Activated T-cell treated with anti-CD3 and anti-CD28 coated beads, Interleukin-2, amount 50 U/mL, for 72 hours (primary cell): ENCODE measurements at regions not wholly inside any gene's neighbourhood (a gene's known extent, or its start where the extent isn't known, plus 50 kb on each side); places are given as distances from the start of the nearest gene placed in this dataset.
A peak's percentile ranks its signal among the peaks of the same experiment; 100 is the strongest.

Experiments used
- ATAC-seq, 2 donors: fragments of 150-1000 bp; cut with Tn5 transposase; replicated peaks in 1 of 2; 2 replicates each; pipeline ENCODE4 v1.10.0; 2021; ENCODE audit warnings: moderate library complexity in 2 of 2, mild to moderate bottlenecking in 1 of 2
- DNase-seq, 2 donors: peaks; one replicate each; pipeline ENCODE4 v3.0.0; 2021 to 2022; ENCODE audit warnings: mixed read lengths in 1 of 2
- H3K27ac Mint-ChIP-seq: one replicate; pipeline ENCODE4 v1.8.0; 2022; ENCODE audit warnings: mild to moderate bottlenecking, moderate library complexity, mixed read lengths
- H3K27me3 Mint-ChIP-seq: one replicate; pipeline ENCODE4 v1.8.0; 2022; ENCODE audit warnings: low read depth, mixed read lengths
- H3K36me3 Mint-ChIP-seq, 2 donors: one replicate each; pipeline ENCODE4 v1.8.0; 2022; ENCODE audit warnings: mixed read lengths in 2 of 2, mild to moderate bottlenecking in 1 of 2; ENCODE audit not compliant: insufficient read depth in 2 of 2
- H3K4me1 Mint-ChIP-seq: one replicate; pipeline ENCODE4 v1.8.0; 2022; ENCODE audit warnings: low read depth, mixed read lengths
- H3K4me3 Mint-ChIP-seq, 2 donors: one replicate each; pipeline ENCODE4 v1.8.0; 2022; ENCODE audit warnings: mild to moderate bottlenecking in 2 of 2, mixed read lengths in 2 of 2, moderate library complexity in 2 of 2
- H3K9me3 Mint-ChIP-seq, 2 donors: one replicate each; pipeline ENCODE4 v1.8.0; 2022; ENCODE audit warnings: mixed read lengths in 2 of 2

GRCh38 chrX:122783918-122784317 lies 400.2 kb upstream of the GRIA3 start:
- H3K4me1 Mint-ChIP-seq = no peaks in the 10 kb centered on the region

GRCh38 chrX:122787231-122787630 lies 396.8 kb upstream of the GRIA3 start:
- ATAC-seq (no peak), DNase-seq (no peak)
- Mint-ChIP-seq H3K4me3 (no peak overlapping the region), H3K36me3 (no peaks in the 10 kb centered on the region), H3K9me3 (peaks cover 4 to 6% of the 10 kb centered on the region in 2 donors), H3K4me1 (no peaks in the 10 kb centered on the region), H3K27ac (no peak overlapping the region), H3K27me3 (no peaks in the 10 kb centered on the region)

More at GRCh38 chrX:122783918-122784317, 400.2 kb upstream of the GRIA3 start:
- DNase-seq = no peak
- H3K36me3 Mint-ChIP-seq = no peaks in the 10 kb centered on the region
- peaks cover 4 to 6% of the 10 kb centered on the region in 2 donors for H3K9me3 Mint-ChIP-seq
- no peak overlapping the region for H3K27ac Mint-ChIP-seq
- no peaks in the 10 kb centered on the region for H3K27me3 Mint-ChIP-seq
- no peak for ATAC-seq
- no peak overlapping the region for H3K4me3 Mint-ChIP-seq

GRCh38 chrX:122788216-122788615 lies 395.9 kb upstream of the GRIA3 start:
- Mint-ChIP-seq H3K4me3 (no peak overlapping the region), H3K9me3 (peaks cover 4 to 6% of the 10 kb centered on the region in 2 donors), H3K27ac (no peak overlapping the region), H3K4me1 (no peaks in the 10 kb centered on the region), H3K27me3 (no peaks in the 10 kb centered on the region), H3K36me3 (no peaks in the 10 kb centered on the region)
- no peak for DNase-seq
- ATAC-seq = no peak

- H3K36me3 Mint-ChIP-seq = no peaks in the 10 kb centered on the region
- no peaks in the 10 kb centered on the region for H3K27me3 Mint-ChIP-seq
- peaks cover 4 to 7% of the 10 kb centered on the region in 2 donors for H3K9me3 Mint-ChIP-seq
- no peak overlapping the region for H3K4me3 Mint-ChIP-seq
- H3K4me1 Mint-ChIP-seq = no peaks in the 10 kb centered on the region
- DNase-seq (no peak), ATAC-seq (no peak)
- no peak overlapping the region for H3K27ac Mint-ChIP-seq
Measured at GRCh38 chrX:122790376-122791095, 393.5 kb upstream of the GRIA3 start.

- H3K27ac Mint-ChIP-seq = no peak overlapping the region
- no peaks in the 10 kb centered on the region for H3K36me3 Mint-ChIP-seq
- no peak overlapping the region for H3K4me3 Mint-ChIP-seq
- no peak for DNase-seq
- no peak for ATAC-seq
- no peaks in the 10 kb centered on the region for H3K9me3 Mint-ChIP-seq
- no peaks in the 10 kb centered on the region for H3K27me3 Mint-ChIP-seq
- H3K4me1 Mint-ChIP-seq = no peaks in the 10 kb centered on the region
Measured at GRCh38 chrX:122813876-122814275, 370.2 kb upstream of the GRIA3 start.

GRCh38 chrX:122816288-122816687 lies 367.8 kb upstream of the GRIA3 start:
- no peaks in the 10 kb centered on the region for H3K27me3 Mint-ChIP-seq
- DNase-seq (no peak), ATAC-seq (peak in 1 of 2 donors; percentile 49)
- H3K27ac Mint-ChIP-seq = no peak overlapping the region
- no peaks in the 10 kb centered on the region for H3K4me1 Mint-ChIP-seq
- H3K36me3 Mint-ChIP-seq = no peaks in the 10 kb centered on the region
- H3K4me3 Mint-ChIP-seq = no peak overlapping the region
- peaks cover 3 to 6% of the 10 kb centered on the region in 2 donors for H3K9me3 Mint-ChIP-seq

- Mint-ChIP-seq H3K9me3 (peaks cover 5 to 9% of the 10 kb centered on the region in 2 donors), H3K27me3 (no peaks in the 10 kb centered on the region), H3K4me1 (no peaks in the 10 kb centered on the region), H3K4me3 (no peak overlapping the region), H3K36me3 (no peaks in the 10 kb centered on the region), H3K27ac (no peak overlapping the region)
- ATAC-seq (no peak), DNase-seq (no peak)
Measured at GRCh38 chrX:122817321-122817955, 366.6 kb upstream of the GRIA3 start.

GRCh38 chrX:122818068-122818467 lies 366.0 kb upstream of the GRIA3 start:
- Mint-ChIP-seq H3K36me3 (no peaks in the 10 kb centered on the region), H3K27ac (no peak overlapping the region), H3K4me1 (no peaks in the 10 kb centered on the region), H3K27me3 (no peaks in the 10 kb centered on the region), H3K9me3 (peaks cover 5 to 9% of the 10 kb centered on the region in 2 donors), H3K4me3 (no peak overlapping the region)
- no peak for DNase-seq
- ATAC-seq = no peak

GRCh38 chrX:122833230-122833629 lies 350.8 kb upstream of the GRIA3 start:
- H3K36me3 Mint-ChIP-seq = no peaks in the 10 kb centered on the region

GRCh38 chrX:122835886-122836285 lies 348.2 kb upstream of the GRIA3 start:
- Mint-ChIP-seq H3K9me3 (no peaks in the 10 kb centered on the region), H3K4me3 (no peak overlapping the region), H3K27me3 (no peaks in the 10 kb centered on the region), H3K27ac (no peak overlapping the region), H3K36me3 (no peaks in the 10 kb centered on the region), H3K4me1 (no peaks in the 10 kb centered on the region)
- ATAC-seq (no peak), DNase-seq (no peak)

More at GRCh38 chrX:122833230-122833629, 350.8 kb upstream of the GRIA3 start:
- no peaks in the 10 kb centered on the region for H3K4me1 Mint-ChIP-seq
- ATAC-seq = no peak
- no peak for DNase-seq
- H3K27ac Mint-ChIP-seq = no peak overlapping the region
- H3K9me3 Mint-ChIP-seq = no peaks in the 10 kb centered on the region
- peaks cover 8% of the 10 kb centered on the region for H3K27me3 Mint-ChIP-seq
- H3K4me3 Mint-ChIP-seq = no peak overlapping the region

- no peak overlapping the region for H3K4me3 Mint-ChIP-seq
- peaks cover 0 to 3% of the 10 kb centered on the region in 2 donors for H3K9me3 Mint-ChIP-seq
- no peaks in the 10 kb centered on the region for H3K36me3 Mint-ChIP-seq
- no peak overlapping the region for H3K27ac Mint-ChIP-seq
- no peaks in the 10 kb centered on the region for H3K27me3 Mint-ChIP-seq
- no peak for ATAC-seq
- DNase-seq = no peak
- H3K4me1 Mint-ChIP-seq = no peaks in the 10 kb centered on the region
Measured at GRCh38 chrX:122850326-122850725, 333.8 kb upstream of the GRIA3 start.

GRCh38 chrX:122856205-122856604 lies 327.9 kb upstream of the GRIA3 start:
- Mint-ChIP-seq H3K27ac (no peak overlapping the region), H3K4me1 (no peaks in the 10 kb centered on the region), H3K36me3 (no peaks in the 10 kb centered on the region), H3K9me3 (peaks cover 3% of the 10 kb centered on the region in 2 donors), H3K27me3 (no peaks in the 10 kb centered on the region), H3K4me3 (no peak overlapping the region)
- ATAC-seq (no peak), DNase-seq (no peak)

GRCh38 chrX:122857734-122858133 lies 326.3 kb upstream of the GRIA3 start:
- ATAC-seq (no peak), DNase-seq (no peak)
- Mint-ChIP-seq H3K36me3 (no peaks in the 10 kb centered on the region), H3K27me3 (no peaks in the 10 kb centered on the region), H3K27ac (no peak overlapping the region), H3K4me3 (no peak overlapping the region), H3K4me1 (no peaks in the 10 kb centered on the region), H3K9me3 (peaks cover 0 to 5% of the 10 kb centered on the region in 2 donors)

GRCh38 chrX:122863067-122863466 lies 321.0 kb upstream of the GRIA3 start:
- Mint-ChIP-seq H3K4me3 (no peak overlapping the region), H3K36me3 (no peaks in the 10 kb centered on the region), H3K9me3 (peaks cover 0 to 2% of the 10 kb centered on the region in 2 donors), H3K27ac (no peak overlapping the region), H3K4me1 (no peaks in the 10 kb centered on the region), H3K27me3 (no peaks in the 10 kb centered on the region)
- ATAC-seq = no peak
- DNase-seq = no peak
